H1 (cell line): ENCODE measurements at regions not wholly inside any gene's neighbourhood (a gene's known extent, or its start where the extent isn't known, plus 50 kb on each side); places are given as distances from the start of the nearest gene placed in this dataset.

ENCODE experiments used
- CTCF ChIA-PET: fragments of 300-600 bp; sonication (Branson Sonifier 250); formaldehyde crosslinking; loops from one replicate; lab custom pipeline; 2021; ENCODE audit not compliant: partially characterized antibody; lab: Charles Lee
- POLR2A ChIA-PET: fragments of 300-600 bp; sonication (Branson Sonifier 250); formaldehyde crosslinking; loops from one replicate; lab custom pipeline; 2021; ENCODE audit warnings: inconsistent platforms; ENCODE audit not compliant: partially characterized antibody; lab: Charles Lee
- DNase-seq, 2 experiments: peaks; one replicate each; pipeline versions ENCODE4 v3.0.0 to v3.0.0-alpha.2; 2010 to 2022; ENCODE audit warnings: low spot score in 2 of 2, low read depth in 1 of 2, mixed read lengths in 1 of 2
- FAIRE-seq: peaks from 2 replicates; lab custom pipeline; 2011; peaks lifted over from hg19 to GRCh38; lab: Jason Lieb, UNC
- H2AFZ ChIP-seq: 2 replicates; pipeline ENCODE4 v1.8.1; 2012; ENCODE audit warnings: low read length, inconsistent platforms
- H2AK5ac ChIP-seq: 2 replicates; pipeline ENCODE4 v1.6.1; 2013; ENCODE audit warnings: low read depth, low read length
- H2BK120ac ChIP-seq: replicated peaks from 2 replicates; pipeline ENCODE3; 2013; ENCODE audit warnings: low read depth, low read length, inconsistent platforms
- H2BK12ac ChIP-seq: 2 replicates; pipeline ENCODE4 v1.6.1; 2013; ENCODE audit warnings: low read depth, low read length
- H2BK15ac ChIP-seq: 2 replicates; pipeline ENCODE4 v1.6.1; 2013; ENCODE audit warnings: low read length
- H2BK20ac ChIP-seq: 2 replicates; pipeline ENCODE4 v1.6.1; 2013; ENCODE audit warnings: low read length
- H2BK5ac ChIP-seq: 2 replicates; pipeline ENCODE4 v1.6.1; 2013; ENCODE audit warnings: low read depth, low read length
- H3K14ac ChIP-seq: 2 replicates; pipeline ENCODE4 v1.6.1; 2013; ENCODE audit warnings: inconsistent platforms; ENCODE audit not compliant: insufficient read length
- H3K18ac ChIP-seq: 2 replicates; pipeline ENCODE4 v1.6.1; 2013; ENCODE audit warnings: low read length; ENCODE audit errors: extremely low read depth
- H3K23ac ChIP-seq: 2 replicates; pipeline ENCODE4 v1.6.1; 2013; ENCODE audit warnings: inconsistent platforms; ENCODE audit not compliant: insufficient read length
- H3K23me2 ChIP-seq: 2 replicates; pipeline ENCODE4 v1.6.1; 2013; ENCODE audit warnings: low read depth, low read length
- H3K27ac ChIP-seq: 2 replicates; pipeline ENCODE4 v1.6.1; 2011; ENCODE audit warnings: low read depth, low read length, inconsistent platforms
- H3K27me3 ChIP-seq, 4 experiments: replicated peaks in 1 of 4; 1 replicate in 1 of 4; 2 replicates in 3 of 4; pipeline versions ENCODE4 v1.6.1 to v1.8.1; 2011 to 2013; ENCODE audit warnings: low read length in 3 of 4, mild to moderate bottlenecking in 3 of 4, inconsistent platforms in 2 of 4, mixed read lengths in 2 of 4, moderate library complexity in 1 of 4; ENCODE audit not compliant: control insufficient read depth in 3 of 4, insufficient read depth in 3 of 4; ENCODE audit errors: extremely low read depth in 1 of 4
- H3K36me3 ChIP-seq, 4 experiments: 2 replicates each; pipeline versions ENCODE4 v1.6.1 to v1.8.1; 2011 to 2013; ENCODE audit warnings: mild to moderate bottlenecking in 4 of 4, low read length in 3 of 4, moderate library complexity in 2 of 4, control low read depth in 1 of 4, inconsistent platforms in 1 of 4; ENCODE audit not compliant: insufficient read depth in 4 of 4, control insufficient read depth in 2 of 4
- H3K4ac ChIP-seq: replicated peaks from 2 replicates; pipeline ENCODE3; 2013; ENCODE audit warnings: low read length, low read depth, mixed read lengths, inconsistent platforms; ENCODE audit not compliant: insufficient read length
- H3K4me1 ChIP-seq, 4 experiments: replicated peaks in 1 of 4; 1 replicate in 1 of 4; 2 replicates in 3 of 4; pipeline versions ENCODE4 v1.6.1 to v1.8.1; 2011 to 2013; ENCODE audit warnings: low read length in 3 of 4, inconsistent platforms in 2 of 4, mixed read lengths in 1 of 4; ENCODE audit not compliant: insufficient read depth in 4 of 4, control insufficient read depth in 3 of 4
- H3K4me2 ChIP-seq, 2 experiments: 2 replicates each; pipeline versions ENCODE4 v1.6.1 to v1.8.1; 2011 to 2013; ENCODE audit warnings: low read depth in 2 of 2, low read length in 2 of 2, control low read depth in 1 of 2, inconsistent platforms in 1 of 2, mild to moderate bottlenecking in 1 of 2; ENCODE audit not compliant: insufficient read depth in 1 of 2
- H3K4me3 ChIP-seq, 4 experiments: fragments of 200-600, 300-600 bp in 1 of 4; sonication (generic), shearing (Covaris generic), sonication (Bioruptor Twin) in 1 of 4; 2 replicates each; pipeline versions ENCODE4 v1.5.1 to v1.8.1; 2011 to 2016; ENCODE audit warnings: low read length in 4 of 4, low read depth in 3 of 4, control low read depth in 2 of 4, inconsistent platforms in 2 of 4, mild to moderate bottlenecking in 2 of 4, mixed read lengths in 1 of 4, moderate library complexity in 1 of 4; ENCODE audit not compliant: insufficient read depth in 2 of 4; ENCODE audit errors: extremely low read depth in 1 of 4
- H3K56ac ChIP-seq: replicated peaks from 2 replicates; pipeline ENCODE3; 2013; ENCODE audit warnings: low read depth, mild to moderate bottlenecking, mixed read lengths, low read length, inconsistent platforms; ENCODE audit not compliant: insufficient read length
- H3K79me1 ChIP-seq: 2 replicates; pipeline ENCODE4 v1.6.1; 2013; ENCODE audit warnings: low read depth, low read length, control low read depth
- H3K79me2 ChIP-seq, 2 experiments: 2 replicates each; pipeline versions ENCODE4 v1.6.1 to v1.8.1; 2012 to 2013; ENCODE audit warnings: low read length in 2 of 2, mild to moderate bottlenecking in 2 of 2, inconsistent platforms in 1 of 2; ENCODE audit not compliant: insufficient read depth in 2 of 2, control insufficient read depth in 1 of 2
- H3K9ac ChIP-seq, 4 experiments: replicated peaks in 1 of 4; 1 replicate in 1 of 4; 2 replicates in 3 of 4; pipeline versions ENCODE4 v1.6.1 to v1.8.1; 2011 to 2013; ENCODE audit warnings: low read depth in 3 of 4, low read length in 3 of 4, control low read depth in 2 of 4, mild to moderate bottlenecking in 2 of 4, moderate library complexity in 2 of 4, inconsistent platforms in 1 of 4; ENCODE audit errors: extremely low read depth in 1 of 4
- H3K9me3 ChIP-seq, 2 experiments: 2 replicates each; pipeline versions ENCODE4 v1.6.1 to v1.8.1; 2012 to 2013; ENCODE audit warnings: mild to moderate bottlenecking in 2 of 2, moderate library complexity in 2 of 2, control low read depth in 1 of 2, inconsistent platforms in 1 of 2, low read depth in 1 of 2, low read length in 1 of 2, mixed read lengths in 1 of 2; ENCODE audit not compliant: insufficient read depth in 2 of 2
- H4K20me1 ChIP-seq, 2 experiments: replicated peaks in 1 of 2; 2 replicates each; pipeline versions ENCODE3 to v1.8.1; 2011 to 2013; ENCODE audit warnings: inconsistent platforms in 2 of 2, low read length in 2 of 2, mild to moderate bottlenecking in 1 of 2; ENCODE audit not compliant: insufficient read depth in 2 of 2, control insufficient read depth in 1 of 2
- H4K5ac ChIP-seq: 2 replicates; pipeline ENCODE4 v1.6.1; 2013; ENCODE audit warnings: low read length, low read depth, mixed read lengths, inconsistent platforms; ENCODE audit not compliant: insufficient read length
- H4K8ac ChIP-seq: 2 replicates; pipeline ENCODE4 v1.8.0; 2013; ENCODE audit warnings: mild to moderate bottlenecking, moderate library complexity, low read length, inconsistent platforms; ENCODE audit not compliant: insufficient read depth; ENCODE audit errors: extremely low read depth
- H4K91ac ChIP-seq: replicated peaks from 2 replicates; pipeline ENCODE3; 2013; ENCODE audit warnings: low read length, mixed read lengths, inconsistent platforms; ENCODE audit not compliant: insufficient read length
- CHD1 ChIP-seq: IDR thresholded peaks from 2 replicates; pipeline ENCODE4 v1.6.1; 2012; ENCODE audit warnings: low read depth, low read length, improper control_type of control experiment
- GTF2F1 ChIP-seq: IDR thresholded peaks from 2 replicates; pipeline ENCODE4 v1.6.1; 2012; ENCODE audit warnings: low read depth, low read length, improper control_type of control experiment, borderline replicate concordance
- NRF1 ChIP-seq: IDR thresholded peaks from 2 replicates; pipeline ENCODE4 v1.6.1; 2011; ENCODE audit warnings: mild to moderate bottlenecking, low read depth, low read length, improper control_type of control experiment
- PHF8 ChIP-seq: fragments of 200-600 bp; sonication (generic); conservative IDR thresholded peaks from 2 replicates; pipeline ENCODE4 v1.7.1; 2012; ENCODE audit warnings: low read depth, mild to moderate bottlenecking, inconsistent platforms, low read length, moderate library complexity
- POLR2A ChIP-seq, 2 experiments: IDR thresholded peaks; 1 replicate in 1 of 2; 2 replicates in 1 of 2; pipeline ENCODE4 v1.6.1; 2011; ENCODE audit warnings: low read depth in 2 of 2, low read length in 2 of 2, mild to moderate bottlenecking in 2 of 2; ENCODE audit errors: control extremely low read depth in 1 of 2
- RFX5 ChIP-seq: IDR thresholded peaks from 2 replicates; pipeline ENCODE4 v1.6.1; 2011; ENCODE audit warnings: low read depth, low read length, improper control_type of control experiment, borderline replicate concordance
- RNF2 ChIP-seq: fragments of 200-900, 300-1000 bp; sonication (generic); IDR thresholded peaks from 2 replicates; pipeline ENCODE4 v1.7.1; 2016; ENCODE audit warnings: borderline replicate concordance, low read depth, mild to moderate bottlenecking, antibody characterized with exemption, low read length; ENCODE audit not compliant: poor library complexity, severe bottlenecking; ENCODE audit errors: missing control alignments
- RXRA ChIP-seq: IDR thresholded peaks from 2 replicates; pipeline ENCODE4 v1.6.1; 2011; ENCODE audit warnings: low read depth, mild to moderate bottlenecking, low read length, moderate library complexity; ENCODE audit not compliant: insufficient read depth
- SP2 ChIP-seq: IDR thresholded peaks from 2 replicates; pipeline ENCODE4 v1.6.1; 2012; ENCODE audit warnings: mild to moderate bottlenecking, low read length, inconsistent platforms
- SP4 ChIP-seq: IDR thresholded peaks from 2 replicates; pipeline ENCODE4 v1.6.1; 2012; ENCODE audit warnings: low read length, inconsistent platforms
- TCF12 ChIP-seq: IDR thresholded peaks from 2 replicates; pipeline ENCODE4 v1.6.1; 2011; ENCODE audit warnings: low read depth, mild to moderate bottlenecking, low read length
- USF2 ChIP-seq: IDR thresholded peaks from 2 replicates; pipeline ENCODE4 v1.6.1; 2011; ENCODE audit warnings: low read length, improper control_type of control experiment
- WGBS, 2 experiments: shearing (Covaris generic) in 1 of 2; methylation state at CpG; one replicate each; pipeline versions ENCODE4 v1.1.6 to v1.1.7; 2013 to 2015; ENCODE audit warnings: low lambda C conversion rate in 2 of 2, mixed read lengths in 2 of 2, inconsistent platforms in 1 of 2, low coverage in 1 of 2, missing lambda C conversion rate in 1 of 2; ENCODE audit not compliant: insufficient replicate concordance in 2 of 2, insufficient coverage in 1 of 2, insufficient read length in 1 of 2; ENCODE audit errors: extremely low coverage in 1 of 2, missing lambda C conversion rate in 1 of 2; 5-methylcytosine and 5-hydroxymethylcytosine counted together

GRCh38 chr6:156658186-156658965 lies 118.8 kb upstream of the ARID1B start:
- Histone ChIP-seq H3K9me3 (peaks cover 0 to 8% of the 10 kb centered on the region in 2 experiments; a peak in 2 of 4 replicates), H4K91ac (peak overlapping the region; percentile 6), H3K23me2 (peaks cover 3% of the 10 kb centered on the region; the same call in 1 of the 2 replicates), H2AK5ac (no peak overlapping the region), H3K4me2 (no peak overlapping the region), H3K14ac (no peak overlapping the region), H2BK5ac (no peak overlapping the region), H2BK120ac (no peak overlapping the region), H3K23ac (no peak overlapping the region), H3K79me2 (no peaks in the 10 kb centered on the region), H3K4ac (no peak overlapping the region), H3K4me1 (peaks cover 0 to 22% (median 15%) of the 10 kb centered on the region in 4 experiments; a peak in 6 of 7 replicates), H4K5ac (no peak overlapping the region), H3K4me3 (no peak overlapping the region), H3K27me3 (no peaks in the 10 kb centered on the region), H2BK20ac (no peak overlapping the region), H4K8ac (no peak overlapping the region), H3K9ac (no peak overlapping the region), H3K36me3 (no peaks in the 10 kb centered on the region), H3K27ac (no peak overlapping the region), H3K18ac (0 out of 2 replicates have a peak overlapping the region, but pooled peaks have one; percentile 0), H2BK12ac (peak overlapping the region; percentile 75; the same call in 1 of the 2 replicates), H3K56ac (no peak overlapping the region), H2BK15ac (no peak overlapping the region; the same call in 1 of the 2 replicates), H2AFZ (peak overlapping the region; percentile 69; the same call in 1 of the 2 replicates), H3K79me1 (no peaks in the 10 kb centered on the region), H4K20me1 (no peaks in the 10 kb centered on the region)
- ChIA-PET POLR2A (no interaction called here), CTCF (interaction anchor here (0.6 to 2.4 kb wide), 8 partner anchors 9 to 527 kb away, joined by 3 to 9 read pairs (median 4); no protein-coding TSS in a partner anchor)
- no peak for FAIRE-seq
- WGBS, 2 experiments = 85% methylated on average over 12 of the region's 12 CpGs; no CpG with 5 or more reads in 1 of the 2 experiments
- DNase-seq = no peak
- TF ChIP-seq SP4 (no peak), RXRA (no peak), SP2 (no peak), NRF1 (no peak), PHF8 (no peak), RFX5 (no peak), POLR2A (IDR thresholded peaks at IDR 0.05; ENCODE audit: control extremely low read depth in 1 of 2, low read depth in 2 of 2, low read length in 2 of 2) (no peak), GTF2F1 (no peak), USF2 (no peak), RNF2 (no peak), TCF12 (no peak), CHD1 (no peak)
